ENCODE measurements at regions not wholly inside any gene's neighbourhood (a gene's known extent, or its start where the extent isn't known, plus 50 kb on each side); places are given as distances from the start of the nearest gene placed in this dataset.
"Not testable (repeated sequence)": the region's sequence is repeated elsewhere in the genome, so short reads cannot be mapped to it uniquely, and the experiment has no call there.

GRCh38 chr20:40931410-40932044, 97.1 kb upstream of the TOP1 start:
- no peak for DNase-seq (ENCODE audit: low read depth)

GRCh38 chr20:40932436-40932835, 96.2 kb upstream of the TOP1 start:
- no peak for DNase-seq (ENCODE audit: low read depth)

- no peak for DNase-seq (ENCODE audit: low read depth)
Measured at GRCh38 chr20:40933758-40934157, 94.9 kb upstream of the TOP1 start.

- DNase-seq (ENCODE audit: low read depth): no peak
Measured at GRCh38 chr20:40938020-40938419, 90.6 kb upstream of the TOP1 start.

- no peak for DNase-seq (ENCODE audit: low read depth)
Measured at GRCh38 chr20:40939667-40940066, 89.0 kb upstream of the TOP1 start.

- no peak for DNase-seq (ENCODE audit: low read depth)
Measured at GRCh38 chr20:40941133-40941610, 87.5 kb upstream of the TOP1 start.

- no peak for DNase-seq (ENCODE audit: low read depth)
Measured at GRCh38 chr20:40942006-40942405, 86.6 kb upstream of the TOP1 start.

- DNase-seq (ENCODE audit: low read depth): no peak
Measured at GRCh38 chr20:40942775-40943174, 85.8 kb upstream of the TOP1 start.

GRCh38 chr20:40943591-40943990, 85.0 kb upstream of the TOP1 start:
- no peak for DNase-seq (ENCODE audit: low read depth)

GRCh38 chr20:40945189-40945588, 83.4 kb upstream of the TOP1 start:
- no peak for DNase-seq (ENCODE audit: low read depth)

GRCh38 chr20:40945754-40946450, 82.7 kb upstream of the TOP1 start:
- no peak for DNase-seq (ENCODE audit: low read depth)

GRCh38 chr20:40946451-40946850, 82.2 kb upstream of the TOP1 start:
- DNase-seq (ENCODE audit: low read depth): no peak

- no peak for DNase-seq (ENCODE audit: low read depth)
Measured at GRCh38 chr20:40948465-40949267, 80.0 kb upstream of the TOP1 start.

- DNase-seq (ENCODE audit: low read depth): no peak
Measured at GRCh38 chr20:40949346-40949745, 79.3 kb upstream of the TOP1 start.

- no peak for DNase-seq (ENCODE audit: low read depth)
Measured at GRCh38 chr20:40952136-40952535, 76.5 kb upstream of the TOP1 start.

- DNase-seq (ENCODE audit: low read depth): no peak
Measured at GRCh38 chr20:40953416-40953815, 75.2 kb upstream of the TOP1 start.

- DNase-seq (ENCODE audit: low read depth): no peak
Measured at GRCh38 chr20:40953856-40954255, 74.8 kb upstream of the TOP1 start.

- no peak for DNase-seq (ENCODE audit: low read depth)
Measured at GRCh38 chr20:40954521-40955165, 74.0 kb upstream of the TOP1 start.

GRCh38 chr20:40955326-40955725, 73.3 kb upstream of the TOP1 start:
- DNase-seq (ENCODE audit: low read depth): no peak

GRCh38 chr20:40955826-40956225, 72.8 kb upstream of the TOP1 start:
- not testable (repeated sequence) for DNase-seq (ENCODE audit: low read depth)

- no peak for DNase-seq (ENCODE audit: low read depth)
Measured at GRCh38 chr20:40956542-40957264, 71.9 kb upstream of the TOP1 start.

- DNase-seq (ENCODE audit: low read depth): no peak
Measured at GRCh38 chr20:40957265-40957760, 71.3 kb upstream of the TOP1 start.

Data from HS-5 (cell line).